ENCODE measurements at regions not wholly inside any gene's neighbourhood (a gene's known extent, or its start where the extent isn't known, plus 50 kb on each side); places are given as distances from the start of the nearest gene placed in this dataset.

DNA sequence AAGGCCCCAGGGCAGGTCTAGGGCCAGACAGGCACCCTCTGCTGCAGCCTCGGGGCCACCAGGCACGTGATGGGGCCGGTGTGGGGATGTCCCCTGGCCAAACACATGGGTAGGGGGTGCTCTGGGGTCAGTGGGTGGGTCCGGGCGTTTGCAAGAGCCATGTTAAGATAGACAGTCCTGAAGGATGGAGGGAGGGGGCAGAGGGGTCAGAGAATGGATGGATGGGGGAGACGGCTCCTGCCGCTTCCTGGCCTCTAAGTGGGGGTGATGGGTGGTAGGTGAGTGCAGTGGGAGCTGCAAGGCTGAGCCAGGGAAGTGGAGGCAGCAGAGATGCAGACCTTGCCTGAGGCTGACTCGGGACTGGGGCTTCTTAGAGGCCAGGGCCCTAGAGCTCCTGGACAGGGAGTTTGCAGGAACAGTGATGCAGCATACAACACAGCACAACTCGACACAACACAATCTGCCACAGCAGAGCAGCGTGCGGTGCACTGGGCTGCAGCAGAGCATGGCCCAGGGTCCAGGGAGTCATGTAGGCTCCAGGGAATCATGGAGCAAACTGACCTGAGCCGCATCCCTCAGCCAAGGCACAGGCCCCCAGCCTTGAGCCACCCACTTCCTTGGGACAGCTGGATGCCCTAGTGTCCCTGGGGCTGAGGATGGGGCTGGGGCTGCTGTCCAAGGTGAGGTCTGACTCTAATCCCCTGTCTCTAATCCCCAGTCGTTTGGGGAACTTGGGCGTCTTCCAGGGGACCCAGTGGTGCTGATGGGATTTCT is 97.5 kb downstream of the SCGB2B2 start:
- no peaks in the 10 kb centered on the region for H3K27me3 ChIP-seq
- H3K4me1 ChIP-seq: peaks cover 0 to 5% of the 10 kb centered on the region in 2 donors
- H3K36me3 ChIP-seq: no peaks in the 10 kb centered on the region
- no peak overlapping the region for H3K4me3 ChIP-seq
- no peak for DNase-seq (ENCODE audit: low spot score)
- H3K27ac ChIP-seq: no peak overlapping the region
- TF ChIP-seq, protein P1, sequence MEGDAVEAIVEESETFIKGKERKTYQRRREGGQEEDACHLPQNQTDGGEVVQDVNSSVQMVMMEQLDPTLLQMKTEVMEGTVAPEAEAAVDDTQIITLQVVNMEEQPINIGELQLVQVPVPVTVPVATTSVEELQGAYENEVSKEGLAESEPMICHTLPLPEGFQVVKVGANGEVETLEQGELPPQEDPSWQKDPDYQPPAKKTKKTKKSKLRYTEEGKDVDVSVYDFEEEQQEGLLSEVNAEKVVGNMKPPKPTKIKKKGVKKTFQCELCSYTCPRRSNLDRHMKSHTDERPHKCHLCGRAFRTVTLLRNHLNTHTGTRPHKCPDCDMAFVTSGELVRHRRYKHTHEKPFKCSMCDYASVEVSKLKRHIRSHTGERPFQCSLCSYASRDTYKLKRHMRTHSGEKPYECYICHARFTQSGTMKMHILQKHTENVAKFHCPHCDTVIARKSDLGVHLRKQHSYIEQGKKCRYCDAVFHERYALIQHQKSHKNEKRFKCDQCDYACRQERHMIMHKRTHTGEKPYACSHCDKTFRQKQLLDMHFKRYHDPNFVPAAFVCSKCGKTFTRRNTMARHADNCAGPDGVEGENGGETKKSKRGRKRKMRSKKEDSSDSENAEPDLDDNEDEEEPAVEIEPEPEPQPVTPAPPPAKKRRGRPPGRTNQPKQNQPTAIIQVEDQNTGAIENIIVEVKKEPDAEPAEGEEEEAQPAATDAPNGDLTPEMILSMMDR (IDR thresholded peaks at IDR 0.05): no peak
- no peaks in the 10 kb centered on the region for H3K9me3 ChIP-seq

DNA sequence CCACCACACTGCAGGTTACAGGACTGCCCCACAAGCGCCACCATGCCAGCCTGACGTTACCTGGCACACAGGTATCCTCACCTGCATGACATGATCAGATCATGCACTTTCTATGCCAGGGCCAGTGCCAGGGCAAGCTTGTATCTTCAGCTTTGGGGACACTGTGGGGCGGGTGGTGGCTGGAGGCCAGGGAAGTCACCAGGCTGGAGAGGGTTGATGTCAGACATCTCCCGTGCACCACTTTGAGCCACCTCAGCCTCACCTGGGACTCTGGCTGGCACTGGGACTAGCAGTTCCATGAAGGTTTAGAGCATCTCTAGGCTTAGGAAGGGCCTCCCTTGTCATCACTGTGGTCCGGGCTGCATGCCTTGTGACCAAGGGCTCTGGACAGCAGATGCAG is 97.2 kb downstream of the WTIP start:
- no peak overlapping the region for H3K4me3 ChIP-seq
- H3K4me1 ChIP-seq: peaks cover 0 to 5% of the 10 kb centered on the region in 2 donors
- TF ChIP-seq, protein P1 (IDR thresholded peaks at IDR 0.05): no peak

DNA sequence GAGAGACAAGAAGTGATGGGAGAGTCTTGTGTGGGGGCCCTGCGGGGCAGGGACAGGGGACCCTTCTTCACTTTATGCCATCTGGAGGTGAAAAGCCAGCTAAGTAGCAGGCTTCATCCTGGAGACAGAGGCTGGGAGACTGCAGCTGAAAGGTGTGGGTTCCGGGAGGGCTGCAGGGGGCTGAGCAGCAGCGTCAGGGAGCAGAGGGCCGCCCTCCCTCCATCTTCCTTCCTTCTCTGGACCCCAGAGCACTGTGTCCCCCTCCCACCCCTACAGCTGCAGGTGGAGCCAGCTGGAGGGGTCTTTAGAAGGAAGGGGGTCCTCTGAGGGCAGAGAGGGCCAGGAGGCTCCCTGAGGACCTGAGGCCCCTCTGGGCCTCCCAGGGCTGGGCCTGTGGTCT is 96.6 kb downstream of the WTIP start:
- no peaks in the 10 kb centered on the region for H3K27me3 ChIP-seq
- peaks cover 0 to 5% of the 10 kb centered on the region in 2 donors for H3K4me1 ChIP-seq
- H3K4me3 ChIP-seq: no peak overlapping the region
- H3K27ac ChIP-seq: no peak overlapping the region
- H3K9me3 ChIP-seq: no peaks in the 10 kb centered on the region
- TF ChIP-seq, protein P1 (IDR thresholded peaks at IDR 0.05): no peak
- no peaks in the 10 kb centered on the region for H3K36me3 ChIP-seq
- no peak for DNase-seq (ENCODE audit: low spot score)

More for the DNA sequence above, 97.2 kb downstream of the WTIP start:
- Histone ChIP-seq H3K27me3 (no peaks in the 10 kb centered on the region), H3K27ac (no peak overlapping the region), H3K9me3 (no peaks in the 10 kb centered on the region), H3K36me3 (no peaks in the 10 kb centered on the region)
- DNase-seq (ENCODE audit: low spot score): no peak

DNA sequence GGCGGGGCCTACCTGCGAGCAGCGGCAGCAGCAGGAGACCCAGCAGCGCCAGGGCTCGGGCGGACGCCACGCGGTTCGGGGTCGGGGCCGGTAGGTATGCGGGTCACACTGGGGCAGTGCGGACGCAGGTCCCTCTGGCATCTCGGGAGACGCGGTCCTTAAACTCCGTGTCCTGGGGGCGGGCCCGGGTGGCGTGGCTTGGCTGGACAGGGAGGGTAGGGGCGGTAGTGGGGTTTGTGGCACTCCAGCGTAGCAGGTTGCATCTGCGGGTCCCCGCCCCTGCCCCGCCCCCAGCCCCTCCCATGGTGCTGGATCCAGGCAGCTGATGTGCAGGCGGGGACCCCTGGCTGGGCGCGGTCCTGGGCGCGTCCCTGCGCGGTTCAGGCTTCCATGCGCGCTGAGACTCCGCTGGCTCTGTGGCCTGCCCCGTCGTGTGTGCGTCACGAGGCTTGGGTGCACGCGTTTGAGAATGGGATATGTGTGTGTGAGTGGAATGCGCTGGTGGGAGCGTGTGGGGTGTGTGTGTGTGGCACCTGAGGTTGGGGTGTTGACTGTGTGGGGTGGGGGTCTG is 96.1 kb downstream of the WTIP start:
- DNase-seq (ENCODE audit: low spot score): no peak
- Histone ChIP-seq H3K4me3 (peak overlapping the region in 1 of 2 donors; percentile 38), H3K27ac (no peak overlapping the region), H3K4me1 (peaks cover 0 to 5% of the 10 kb centered on the region in 2 donors), H3K27me3 (no peaks in the 10 kb centered on the region), H3K9me3 (no peaks in the 10 kb centered on the region), H3K36me3 (no peaks in the 10 kb centered on the region)
- TF ChIP-seq, protein P1 (IDR thresholded peaks at IDR 0.05): no peak

DNA sequence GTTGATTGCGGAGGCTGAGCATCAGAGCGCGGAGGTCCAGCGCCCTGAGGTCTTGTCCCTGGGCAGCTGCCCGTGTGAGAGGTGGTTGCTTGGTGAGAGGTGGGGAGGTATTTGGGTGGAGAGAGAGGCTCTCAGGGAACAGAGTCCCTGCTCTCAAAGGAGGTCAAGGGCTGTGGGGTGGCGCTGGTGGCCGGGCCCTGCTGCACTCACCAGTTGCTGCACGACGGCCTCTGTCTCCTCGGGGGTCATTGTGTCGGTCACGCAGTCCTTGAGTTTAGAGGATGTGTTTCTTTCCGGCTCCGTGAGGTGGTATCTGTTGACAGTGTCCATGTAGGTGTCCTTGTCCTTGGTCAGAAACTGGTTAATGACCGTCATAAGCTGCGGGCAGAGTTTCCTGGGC is 95.5 kb downstream of the WTIP start:
- TF ChIP-seq, protein P1 (IDR thresholded peaks at IDR 0.05): no peak
- Histone ChIP-seq H3K27me3 (no peaks in the 10 kb centered on the region), H3K27ac (no peak overlapping the region), H3K4me3 (peak overlapping the region in 1 of 2 donors; percentile 38), H3K9me3 (no peaks in the 10 kb centered on the region), H3K4me1 (peaks cover 0 to 5% of the 10 kb centered on the region in 2 donors), H3K36me3 (no peaks in the 10 kb centered on the region)
- no peak for DNase-seq (ENCODE audit: low spot score)

Data from right atrium auricular region (tissue), 2 donors.